ENCODE measurements at regions not wholly inside any gene's neighbourhood (a gene's known extent, or its start where the extent isn't known, plus 50 kb on each side); places are given as distances from the start of the nearest gene placed in this dataset.
"Not testable (repeated sequence)": the region's sequence is repeated elsewhere in the genome, so short reads cannot be mapped to it uniquely, and the experiment has no call there.

- Histone ChIP-seq H3K36me3 (ENCODE audit: insufficient read depth) (no peaks in the 10 kb centered on the region), H3K4me1 (ENCODE audit: low read depth, poor library complexity, severe bottlenecking) (no peaks in the 10 kb centered on the region), H3K79me2 (ENCODE audit: insufficient read depth, low read depth) (no peaks in the 10 kb centered on the region), H4K20me1 (ENCODE audit: insufficient read depth) (no peaks in the 10 kb centered on the region), H3K4me2 (no peak overlapping the region), H2AFZ (ENCODE audit: low read depth) (no peak overlapping the region), H3K9ac (no peak overlapping the region), H3K27ac (no peak overlapping the region), H3K27me3 (ENCODE audit: insufficient read depth, low read depth) (no peaks in the 10 kb centered on the region), H3K4me3 (IDR thresholded peaks at IDR 0.05; ENCODE audit: insufficient read depth, low read depth, low read length) (no peak overlapping the region)
- TF ChIP-seq CTCF (conservative IDR thresholded peaks at IDR 0.05; ENCODE audit: low read depth, low read length) = no peak
Measured at GRCh38 chr7:68893411-68893810, 704.9 kb upstream of the AUTS2 start.

DNA sequence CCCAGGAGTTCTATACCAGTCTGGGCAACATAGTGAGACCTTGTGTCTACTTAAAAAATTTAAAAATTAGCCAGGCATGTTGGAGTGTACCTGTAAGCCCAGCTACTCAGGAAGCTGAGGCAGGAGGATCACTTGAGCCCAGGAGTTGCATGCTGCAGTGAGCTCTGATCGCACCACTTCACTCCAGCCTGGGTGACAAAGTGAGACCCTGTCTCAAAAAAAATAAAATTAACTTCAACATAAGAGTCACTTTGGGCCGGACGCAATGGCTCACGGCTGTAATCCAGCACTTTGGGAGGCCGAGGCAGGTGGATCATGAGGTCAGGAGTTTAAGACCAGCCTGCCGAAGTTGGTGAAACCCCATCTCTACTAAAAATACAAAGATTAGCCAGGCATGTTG is 699.1 kb upstream of the AUTS2 start:
- H3K9ac ChIP-seq; H3K4me2 ChIP-seq; H2AFZ ChIP-seq (ENCODE audit: low read depth): not testable (repeated sequence)

DNA sequence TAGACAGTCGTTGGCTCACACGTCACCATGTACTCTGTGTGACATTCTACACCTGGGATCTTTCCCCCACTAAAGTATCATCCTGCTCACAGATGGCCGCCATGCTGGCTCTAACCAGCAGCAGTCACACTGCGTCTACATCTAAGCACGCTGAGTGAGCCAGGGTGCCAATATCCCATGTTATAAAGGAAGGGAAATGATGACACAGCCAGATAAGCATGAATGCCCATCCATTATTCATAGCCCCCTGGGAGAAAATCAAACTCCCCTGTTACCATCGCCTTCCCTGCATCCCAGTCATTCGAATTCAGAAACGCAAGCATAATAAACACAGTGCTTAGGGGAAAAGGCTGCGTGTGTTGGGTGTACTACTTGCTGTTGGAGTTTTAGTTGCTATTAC is 698.2 kb upstream of the AUTS2 start:
- no peak overlapping the region for H3K4me3 ChIP-seq (IDR thresholded peaks at IDR 0.05; ENCODE audit: insufficient read depth, low read depth, low read length)
- no peaks in the 10 kb centered on the region for H3K27me3 ChIP-seq (ENCODE audit: insufficient read depth, low read depth)
- H3K79me2 ChIP-seq (ENCODE audit: insufficient read depth, low read depth) = no peaks in the 10 kb centered on the region
- no peak overlapping the region for H3K4me2 ChIP-seq
- no peak overlapping the region for H3K27ac ChIP-seq
- H3K36me3 ChIP-seq (ENCODE audit: insufficient read depth) = no peaks in the 10 kb centered on the region
- no peak overlapping the region for H3K9ac ChIP-seq
- no peak for TF ChIP-seq CTCF (conservative IDR thresholded peaks at IDR 0.05; ENCODE audit: low read depth, low read length)
- H4K20me1 ChIP-seq (ENCODE audit: insufficient read depth) = no peaks in the 10 kb centered on the region
- H3K4me1 ChIP-seq (ENCODE audit: low read depth, poor library complexity, severe bottlenecking) = no peaks in the 10 kb centered on the region
- no peak overlapping the region for H2AFZ ChIP-seq (ENCODE audit: low read depth)

More for the DNA sequence above, 699.1 kb upstream of the AUTS2 start:
- H3K27ac ChIP-seq; H3K36me3 ChIP-seq (ENCODE audit: insufficient read depth); H3K4me3 ChIP-seq (IDR thresholded peaks at IDR 0.05; ENCODE audit: insufficient read depth, low read depth, low read length); H3K4me1 ChIP-seq (ENCODE audit: low read depth, poor library complexity, severe bottlenecking); H3K79me2 ChIP-seq (ENCODE audit: insufficient read depth, low read depth); H3K27me3 ChIP-seq (ENCODE audit: insufficient read depth, low read depth); H4K20me1 ChIP-seq (ENCODE audit: insufficient read depth): not testable (repeated sequence)

- Histone ChIP-seq H3K4me2 (no peak overlapping the region), H4K20me1 (ENCODE audit: insufficient read depth) (no peaks in the 10 kb centered on the region), H3K27ac (no peak overlapping the region), H3K36me3 (ENCODE audit: insufficient read depth) (no peaks in the 10 kb centered on the region), H3K79me2 (ENCODE audit: insufficient read depth, low read depth) (no peaks in the 10 kb centered on the region), H2AFZ (ENCODE audit: low read depth) (no peak overlapping the region), H3K4me3 (IDR thresholded peaks at IDR 0.05; ENCODE audit: insufficient read depth, low read depth, low read length) (no peak overlapping the region), H3K4me1 (ENCODE audit: low read depth, poor library complexity, severe bottlenecking) (no peaks in the 10 kb centered on the region), H3K9ac (no peak overlapping the region), H3K27me3 (ENCODE audit: insufficient read depth, low read depth) (no peaks in the 10 kb centered on the region)
- no peak for TF ChIP-seq CTCF (conservative IDR thresholded peaks at IDR 0.05; ENCODE audit: low read depth, low read length)
Measured at GRCh38 chr7:68904630-68905029, 693.6 kb upstream of the AUTS2 start.

GRCh38 chr7:68911754-68912153 is 686.5 kb upstream of the AUTS2 start:
- Histone ChIP-seq H3K79me2 (ENCODE audit: insufficient read depth, low read depth) (no peaks in the 10 kb centered on the region), H3K4me2 (no peak overlapping the region), H3K9ac (no peak overlapping the region), H3K27me3 (ENCODE audit: insufficient read depth, low read depth) (no peaks in the 10 kb centered on the region), H3K4me1 (ENCODE audit: low read depth, poor library complexity, severe bottlenecking) (no peaks in the 10 kb centered on the region), H4K20me1 (ENCODE audit: insufficient read depth) (no peaks in the 10 kb centered on the region), H2AFZ (ENCODE audit: low read depth) (no peak overlapping the region), H3K36me3 (ENCODE audit: insufficient read depth) (no peaks in the 10 kb centered on the region), H3K4me3 (IDR thresholded peaks at IDR 0.05; ENCODE audit: insufficient read depth, low read depth, low read length) (no peak overlapping the region), H3K27ac (no peak overlapping the region)
- no peak for TF ChIP-seq CTCF (conservative IDR thresholded peaks at IDR 0.05; ENCODE audit: low read depth, low read length)
